GM23248 (cell line): ENCODE measurements at regions not wholly inside any gene's neighbourhood (a gene's known extent, or its start where the extent isn't known, plus 50 kb on each side); places are given as distances from the start of the nearest gene placed in this dataset.

Source experiments
- DNase-seq: peaks from one replicate; pipeline ENCODE4 v3.0.0-alpha.2; 2015
- H2AFZ ChIP-seq: fragments of 200-600 bp; sonication (generic); 2 replicates; pipeline ENCODE4 v1.6.1; 2016; ENCODE audit warnings: antibody characterized with exemption
- H3F3A ChIP-seq: fragments of 200-600 bp; sonication (generic); 2 replicates; pipeline ENCODE4 v1.6.1; 2016; ENCODE audit warnings: mild to moderate bottlenecking, antibody characterized with exemption, mixed run types; ENCODE audit not compliant: insufficient read depth
- H3K27ac ChIP-seq: fragments of 200-600 bp; sonication (generic); 2 replicates; pipeline ENCODE4 v1.5.1; 2016; ENCODE audit warnings: mild to moderate bottlenecking
- H3K27me3 ChIP-seq: fragments of 200-600 bp; sonication (generic); replicated peaks from 2 replicates; pipeline ENCODE4 v1.6.1; 2016; ENCODE audit warnings: mild to moderate bottlenecking; ENCODE audit not compliant: insufficient read depth
- H3K36me3 ChIP-seq: fragments of 200-600 bp; sonication (generic); 2 replicates; pipeline ENCODE4 v1.6.1; 2016; ENCODE audit warnings: low read depth, mild to moderate bottlenecking
- H3K4me1 ChIP-seq: fragments of 200-600 bp; sonication (generic); 2 replicates; pipeline ENCODE4 v1.6.1; 2016; ENCODE audit warnings: mild to moderate bottlenecking; ENCODE audit not compliant: insufficient read depth
- H3K4me2 ChIP-seq: fragments of 200-600 bp; sonication (generic); one replicate; pipeline ENCODE4 v1.6.1; 2016; ENCODE audit warnings: mild to moderate bottlenecking; ENCODE audit not compliant: unreplicated experiment
- H3K4me3 ChIP-seq: fragments of 200-600 bp; sonication (generic); 2 replicates; pipeline ENCODE4 v1.5.1; 2016; ENCODE audit warnings: mild to moderate bottlenecking
- H3K79me2 ChIP-seq: fragments of 200-600 bp; sonication (generic); 2 replicates; pipeline ENCODE4 v1.6.1; 2016; ENCODE audit warnings: mild to moderate bottlenecking; ENCODE audit not compliant: insufficient read depth
- H3K9ac ChIP-seq: fragments of 200-600 bp; sonication (generic); 2 replicates; pipeline ENCODE4 v1.6.1; 2016; ENCODE audit warnings: mild to moderate bottlenecking
- H3K9me2 ChIP-seq: fragments of 200-600 bp; sonication (generic); 2 replicates; pipeline ENCODE4 v1.6.1; 2016; ENCODE audit warnings: mixed run types, mild to moderate bottlenecking, moderate library complexity; ENCODE audit not compliant: insufficient read depth
- H3K9me3 ChIP-seq: fragments of 200-600 bp; sonication (generic); one replicate; pipeline ENCODE4 v1.6.1; 2017; ENCODE audit warnings: low read depth
- H4K20me1 ChIP-seq: fragments of 200-600 bp; sonication (generic); 2 replicates; pipeline ENCODE4 v1.6.0; 2016; ENCODE audit not compliant: insufficient read depth
- EZH2 ChIP-seq: fragments of 200-600 bp; sonication (generic); IDR thresholded peaks from 2 replicates; pipeline ENCODE4 v1.6.1; 2018; ENCODE audit warnings: antibody characterized with exemption, mild to moderate bottlenecking; ENCODE audit not compliant: insufficient read depth, poor library complexity, severe bottlenecking
- EZH2phosphoT487 ChIP-seq: fragments of 200-600 bp; sonication (generic); IDR thresholded peaks from 2 replicates; pipeline ENCODE4 v1.6.1; 2018; ENCODE audit warnings: antibody characterized with exemption, moderate library complexity, mild to moderate bottlenecking, low read depth; ENCODE audit not compliant: insufficient read depth
- WGBS, 2 experiments: methylation state at CpG; one replicate each; pipeline ENCODE4 v1.1.6; 2015 to 2017; ENCODE audit warnings: low lambda C conversion rate in 2 of 2, low coverage in 1 of 2; ENCODE audit errors: missing lambda C conversion rate in 2 of 2; 5-methylcytosine and 5-hydroxymethylcytosine counted together
- in situ Hi-C: fragments of 300-500 bp; cut with MboI; formaldehyde crosslinking; loops from 2 replicates; pipeline ENCODE4 v1.15.0; 2020

DNA sequence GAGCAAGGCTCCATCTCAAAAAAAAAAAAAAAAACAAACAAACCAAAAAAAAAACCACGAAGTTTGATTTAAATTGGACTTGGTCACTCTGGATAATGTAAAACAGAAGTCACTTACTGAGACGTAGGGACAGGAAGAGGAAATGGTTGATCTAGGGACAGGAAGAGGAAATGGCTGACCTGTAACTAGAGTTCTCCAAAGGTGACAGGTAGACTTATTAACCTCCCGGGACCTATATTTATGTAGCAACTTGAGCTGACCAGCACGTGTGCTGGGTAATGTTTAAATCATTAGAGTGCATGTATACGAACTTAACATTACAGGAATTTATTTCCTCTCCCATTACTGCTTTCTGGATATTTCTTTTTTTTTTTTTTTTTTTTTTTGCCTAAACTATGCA, 81.5 kb upstream of the DHX40 start:
- WGBS, 2 experiments, result 57 to 64% methylated on average over 5 of the region's 5 CpGs

GRCh38 chr17:59485015-59485414, 80.4 kb upstream of the DHX40 start:
- TF ChIP-seq EZH2phosphoT487 (no peak), EZH2 (no peak)
- no peaks in the 10 kb centered on the region for H3K4me1 ChIP-seq
- in situ Hi-C loops, result no loop called here

More for the DNA sequence above, 81.5 kb upstream of the DHX40 start:
- Histone ChIP-seq H3K27ac (no peak overlapping the region), H2AFZ (no peak overlapping the region), H3K4me2 (no peak overlapping the region), H3K9me3 (no peaks in the 10 kb centered on the region), H4K20me1 (no peaks in the 10 kb centered on the region), H3K4me3 (no peak overlapping the region), H3K4me1 (no peaks in the 10 kb centered on the region), H3K9me2 (no peaks in the 10 kb centered on the region), H3F3A (no peaks in the 10 kb centered on the region), H3K27me3 (no peaks in the 10 kb centered on the region; the same call in 1 of the 2 replicates), H3K36me3 (no peaks in the 10 kb centered on the region), H3K79me2 (no peaks in the 10 kb centered on the region), H3K9ac (no peak overlapping the region)
- TF ChIP-seq EZH2phosphoT487 (no peak), EZH2 (no peak)
- no peak for DNase-seq
- in situ Hi-C loops, result no loop called here

GRCh38 chr17:59485946-59486345, 79.5 kb upstream of the DHX40 start:
- Histone ChIP-seq H3K27me3 (no peaks in the 10 kb centered on the region), H3K4me2 (no peak overlapping the region), H3K4me3 (no peak overlapping the region), H4K20me1 (no peaks in the 10 kb centered on the region), H3K9ac (no peak overlapping the region), H3K79me2 (no peaks in the 10 kb centered on the region), H3K9me3 (no peaks in the 10 kb centered on the region), H3K4me1 (no peaks in the 10 kb centered on the region), H3F3A (no peaks in the 10 kb centered on the region), H3K36me3 (no peaks in the 10 kb centered on the region), H3K9me2 (no peaks in the 10 kb centered on the region), H3K27ac (no peak overlapping the region), H2AFZ (no peak overlapping the region)
- in situ Hi-C loops, result no loop called here
- DNase-seq, result no peak
- TF ChIP-seq EZH2phosphoT487 (no peak), EZH2 (no peak)

More at GRCh38 chr17:59485015-59485414, 80.4 kb upstream of the DHX40 start:
- Histone ChIP-seq H3K4me3 (no peak overlapping the region), H3K27me3 (no peaks in the 10 kb centered on the region), H3F3A (no peaks in the 10 kb centered on the region), H3K9ac (no peak overlapping the region), H3K4me2 (no peak overlapping the region), H3K27ac (no peak overlapping the region), H3K9me2 (no peaks in the 10 kb centered on the region), H3K9me3 (no peaks in the 10 kb centered on the region), H4K20me1 (no peaks in the 10 kb centered on the region), H2AFZ (no peak overlapping the region), H3K79me2 (no peaks in the 10 kb centered on the region), H3K36me3 (no peaks in the 10 kb centered on the region)
- DNase-seq, result no peak
- 61 to 65% methylated on average over 3 of the region's 3 CpGs for WGBS, 2 experiments

GRCh38 chr17:59487161-59487873, 78.1 kb upstream of the DHX40 start:
- peak overlapping the region; percentile 36 for H3K4me2 ChIP-seq
- DNase-seq, result peak; percentile 69
- H3K36me3 ChIP-seq, result no peaks in the 10 kb centered on the region
- no peaks in the 10 kb centered on the region for H3K79me2 ChIP-seq
- H4K20me1 ChIP-seq, result no peaks in the 10 kb centered on the region
- peak overlapping the region; percentile 55; the same call in 1 of the 2 replicates for H2AFZ ChIP-seq
- H3K9ac ChIP-seq, result no peak overlapping the region
- H3F3A ChIP-seq, result no peaks in the 10 kb centered on the region
- WGBS, 2 experiments, result 1 to 4% methylated on average over 7 of the region's 7 CpGs
- H3K27ac ChIP-seq, result no peak overlapping the region
- in situ Hi-C loops, result no loop called here
- H3K4me3 ChIP-seq, result peak overlapping the region; percentile 42
- TF ChIP-seq EZH2, result no peak
- TF ChIP-seq EZH2phosphoT487, result no peak
- no peaks in the 10 kb centered on the region for H3K4me1 ChIP-seq
- H3K9me2 ChIP-seq, result no peaks in the 10 kb centered on the region
- no peaks in the 10 kb centered on the region for H3K27me3 ChIP-seq
- no peaks in the 10 kb centered on the region for H3K9me3 ChIP-seq

GRCh38 chr17:59488805-59489204, 76.6 kb upstream of the DHX40 start:
- H3K27ac ChIP-seq, result no peak overlapping the region
- no peaks in the 10 kb centered on the region for H3K4me1 ChIP-seq
- no peak for TF ChIP-seq EZH2phosphoT487
- no peak for TF ChIP-seq EZH2
- no peaks in the 10 kb centered on the region for H4K20me1 ChIP-seq
- H3K4me3 ChIP-seq, result no peak overlapping the region
- WGBS, 2 experiments, result 62 to 64% methylated on average over 5 of the region's 5 CpGs
- no peak overlapping the region for H3K4me2 ChIP-seq
- no peaks in the 10 kb centered on the region for H3K36me3 ChIP-seq
- no peaks in the 10 kb centered on the region for H3K27me3 ChIP-seq
- no peak overlapping the region for H2AFZ ChIP-seq
- no peak for DNase-seq
- H3K79me2 ChIP-seq, result no peaks in the 10 kb centered on the region
- in situ Hi-C loops, result no loop called here
- no peak overlapping the region for H3K9ac ChIP-seq
- H3F3A ChIP-seq, result no peaks in the 10 kb centered on the region
- H3K9me3 ChIP-seq, result no peaks in the 10 kb centered on the region
- H3K9me2 ChIP-seq, result no peaks in the 10 kb centered on the region
